HepG2 (cell line): ENCODE measurements at regions not wholly inside any gene's neighbourhood (a gene's known extent, or its start where the extent isn't known, plus 50 kb on each side); places are given as distances from the start of the nearest gene placed in this dataset.
"Not testable (repeated sequence)": the region's sequence is repeated elsewhere in the genome, so short reads cannot be mapped to it uniquely, and the experiment has no call there.

Experiments
- ATAC-seq: fragments of 200-7000 bp; cut with Tn5 transposase; 3 replicates; pipeline ENCODE4 v1.9.1; 2020; ENCODE audit warnings: mild to moderate bottlenecking, moderate library complexity
- BruUV-seq: library from RNA; stranded (reverse); fragments of 400-500 nt; replicated peaks from 2 replicates; lab custom pipeline; 2021; lab: Mats Ljungman, UMichigan
- CTCF ChIA-PET: fragments of 300-600 bp; formaldehyde crosslinking; extraction: SDS; loops from one replicate; lab custom pipeline; 2021; ENCODE audit warnings: low total read pairs, inconsistent platforms, low intra/inter-chr PET ratio; lab: Yijun Ruan, JAX
- POLR2A ChIA-PET: fragments of 350-600 bp; sonication (Branson Sonifier 250); formaldehyde crosslinking; loops from one replicate; lab custom pipeline; 2020; ENCODE audit warnings: antibody characterized with exemption, inconsistent platforms; lab: Yijun Ruan, JAX
- DNase-seq: peaks from one replicate; pipeline ENCODE4 v3.0.0-alpha.2; 2015; ENCODE audit warnings: low spot score
- FAIRE-seq: peaks from 3 replicates; lab custom pipeline; 2011; peaks lifted over from hg19 to GRCh38; lab: Jason Lieb, UNC
- H2AFZ ChIP-seq: one replicate; pipeline ENCODE4 v1.6.1; 2011; ENCODE audit warnings: low read length, inconsistent platforms
- H3K27ac ChIP-seq: fragments of 300-600 bp; 3 replicates; pipeline ENCODE4 v1.8.0; 2011; ENCODE audit warnings: mixed run types, mild to moderate bottlenecking, mixed read lengths, low read length, inconsistent platforms; ENCODE audit not compliant: insufficient read depth; ENCODE audit errors: extremely low read length
- H3K27me3 ChIP-seq, 2 experiments: fragments of 200-600 bp in 1 of 2; 2 replicates in 1 of 2; 3 replicates in 1 of 2; pipeline versions ENCODE4 v1.6.0 to v1.8.0; 2011; ENCODE audit warnings: low read length in 2 of 2, mild to moderate bottlenecking in 2 of 2, moderate library complexity in 2 of 2, inconsistent platforms in 1 of 2; ENCODE audit not compliant: insufficient read depth in 2 of 2, control insufficient read depth in 1 of 2
- H3K36me3 ChIP-seq, 2 experiments: fragments of 200-600 bp in 1 of 2; replicated peaks in 1 of 2; 2 replicates in 1 of 2; 3 replicates in 1 of 2; pipeline versions ENCODE4 v1.5.1 to v1.8.0; 2011; ENCODE audit warnings: low read length in 2 of 2, inconsistent platforms in 1 of 2; ENCODE audit not compliant: insufficient read depth in 2 of 2, control insufficient read depth in 1 of 2
- H3K4me1 ChIP-seq: 2 replicates; pipeline ENCODE4 v1.5.1; 2012; ENCODE audit warnings: low read length, inconsistent platforms; ENCODE audit not compliant: insufficient read depth
- H3K4me2 ChIP-seq: 2 replicates; pipeline ENCODE4 v1.6.0; 2011; ENCODE audit warnings: low read depth, low read length, inconsistent platforms
- H3K4me3 ChIP-seq, 3 experiments: fragments of 200-600 bp in 1 of 3; sonication (generic), shearing (Covaris generic) in 1 of 3; replicated peaks in 1 of 3; 2 replicates each; pipeline ENCODE4 v1.5.1; 2011 to 2016; ENCODE audit warnings: low read length in 3 of 3, inconsistent platforms in 2 of 3, low read depth in 2 of 3, mild to moderate bottlenecking in 2 of 3, control low read depth in 1 of 3, mixed read lengths in 1 of 3; ENCODE audit not compliant: insufficient read depth in 1 of 3
- H3K79me2 ChIP-seq: one replicate; pipeline ENCODE4 v1.6.1; 2011; ENCODE audit warnings: low read length, inconsistent platforms; ENCODE audit not compliant: insufficient read depth
- H3K9ac ChIP-seq: 2 replicates; pipeline ENCODE4 v1.6.0; 2011; ENCODE audit warnings: mild to moderate bottlenecking, low read depth, low read length, inconsistent platforms; ENCODE audit not compliant: insufficient read depth
- H3K9me3 ChIP-seq: 2 replicates; pipeline ENCODE4 v1.5.1; 2012; ENCODE audit warnings: mild to moderate bottlenecking, low read length
- H4K20me1 ChIP-seq: 2 replicates; pipeline ENCODE4 v1.6.0; 2011; ENCODE audit warnings: inconsistent platforms, mild to moderate bottlenecking, low read length, moderate library complexity; ENCODE audit not compliant: insufficient read depth
- ATF1 ChIP-seq: IDR thresholded peaks from 2 replicates; pipeline ENCODE4 v1.6.1; 2016; ENCODE audit warnings: mild to moderate bottlenecking, control low read depth
- MIER3 ChIP-seq: IDR thresholded peaks from 2 replicates; pipeline ENCODE4 v1.6.1; 2016; ENCODE audit warnings: missing compliant biosample characterization, borderline replicate concordance
- MXI1 ChIP-seq: IDR thresholded peaks from 3 replicates; pipeline ENCODE4 v1.6.1; 2012; ENCODE audit warnings: low read depth, low read length, inconsistent platforms, borderline replicate concordance
- NFAT5 ChIP-seq: sonication (generic); formaldehyde crosslinking; IDR thresholded peaks from 2 replicates; pipeline ENCODE4 v1.4.0; 2020; ENCODE audit warnings: missing genetic modification reagents
- NR3C1 ChIP-seq: sonication (generic); formaldehyde crosslinking; IDR thresholded peaks from 2 replicates; pipeline ENCODE4 v1.4.0; 2020; ENCODE audit warnings: missing genetic modification reagents
- REL ChIP-seq: sonication (generic); formaldehyde crosslinking; conservative IDR thresholded peaks from 2 replicates; pipeline ENCODE4 v1.8.0; 2022; ENCODE audit warnings: mild to moderate bottlenecking, missing genetic modification reagents, moderate library complexity
- SMYD3 ChIP-seq: sonication (generic); formaldehyde crosslinking; IDR thresholded peaks from 2 replicates; pipeline ENCODE4 v1.8.1; 2023; ENCODE audit warnings: mild to moderate bottlenecking, missing genetic modification reagents
- SPEN ChIP-seq: sonication (generic); formaldehyde crosslinking; IDR thresholded peaks from 2 replicates; pipeline ENCODE4 v1.5.1; 2020; ENCODE audit warnings: low read depth, mild to moderate bottlenecking, missing genetic modification reagents
- ZFP36L1 ChIP-seq: sonication (generic); formaldehyde crosslinking; IDR thresholded peaks from 2 replicates; pipeline ENCODE4 v1.8.0; 2022; ENCODE audit warnings: mild to moderate bottlenecking, missing genetic modification reagents, moderate library complexity
- ZNF451 ChIP-seq: sonication (generic); formaldehyde crosslinking; IDR thresholded peaks from 2 replicates; pipeline ENCODE4 v1.5.0; 2020; ENCODE audit warnings: mild to moderate bottlenecking, missing genetic modification reagents
- ZNF501 ChIP-seq: sonication (generic); formaldehyde crosslinking; IDR thresholded peaks from 2 replicates; pipeline ENCODE4 v1.5.1; 2020; ENCODE audit warnings: mild to moderate bottlenecking, moderate library complexity, missing genetic modification reagents
- ZNF547 ChIP-seq: sonication (generic); formaldehyde crosslinking; IDR thresholded peaks from 2 replicates; pipeline ENCODE4 v1.5.1; 2020; ENCODE audit warnings: mild to moderate bottlenecking, missing genetic modification reagents
- ZNF577 ChIP-seq: sonication (generic); formaldehyde crosslinking; IDR thresholded peaks from 2 replicates; pipeline ENCODE4 v1.4.0; 2020; ENCODE audit warnings: mild to moderate bottlenecking, low read depth, missing genetic modification reagents, borderline replicate concordance
- ZNF761 ChIP-seq: sonication (generic); formaldehyde crosslinking; conservative IDR thresholded peaks from 2 replicates; pipeline ENCODE4 v1.4.0; 2020; ENCODE audit warnings: mild to moderate bottlenecking, missing genetic modification reagents
- WGBS: methylation state at CpG from one replicate; pipeline ENCODE4 v1.1.6; 2017; ENCODE audit warnings: low lambda C conversion rate; 5-methylcytosine and 5-hydroxymethylcytosine counted together
- in situ Hi-C: cut with HindIII; loops from 2 replicates; pipeline ENCODE4 v1.10.0; 2017; ENCODE audit warnings: low pct_unique_long_range_greater_than_20kb; ENCODE audit not compliant: extremely low pct_ligation_motif_present
- intact Hi-C: fragments of 100-400 bp; cut with micrococcal nuclease; formaldehyde crosslinking; loops from one replicate; pipeline ENCODE4 v1.10.0; 2022; ENCODE audit not compliant: unreplicated experiment

GRCh38 chr15:69706353-69707097 is 253.9 kb downstream of the RPLP1 start:
- 19% methylated on average over 3 of the region's 3 CpGs for WGBS
- Histone ChIP-seq H3K9me3 (peaks cover 18% of the 10 kb centered on the region), H3K4me1 (no peaks in the 10 kb centered on the region), H3K9ac (no peak overlapping the region), H2AFZ (no peak overlapping the region), H3K4me3 (no peak overlapping the region), H3K27ac (no peak overlapping the region), H3K27me3 (peaks cover 2 to 24% of the 10 kb centered on the region in 2 experiments; a peak in 4 of 5 replicates), H3K36me3 (no peaks in the 10 kb centered on the region), H3K79me2 (no peaks in the 10 kb centered on the region), H4K20me1 (no peaks in the 10 kb centered on the region), H3K4me2 (no peak overlapping the region)
- ATAC-seq: no peak
- FAIRE-seq: no peak
- TF ChIP-seq ZNF577 (CRISPR knock-in tag) (no peak), NFAT5 (CRISPR knock-in tag) (no peak), NR3C1 (CRISPR knock-in tag) (no peak), REL (CRISPR knock-in tag) (no peak), ZFP36L1 (CRISPR knock-in tag) (no peak), ZNF451 (CRISPR knock-in tag) (no peak), ZNF501 (no peak), ZNF547 (no peak), SPEN (CRISPR knock-in tag) (no peak), ATF1 (CRISPR knock-in tag) (no peak), ZNF761 (CRISPR knock-in tag) (no peak), MXI1 (no peak), MIER3 (no peak), SMYD3 (CRISPR knock-in tag) (no peak)
- no TSS peak for BruUV-seq
- no peak for DNase-seq
- intact Hi-C loops (no loop called here), in situ Hi-C loops (no loop called here)
- CTCF ChIA-PET: no interaction called here
- POLR2A ChIA-PET: no interaction called here

GRCh38 chr15:69707241-69707640 is 254.6 kb downstream of the RPLP1 start:
- H3K36me3 ChIP-seq, CTCF ChIA-PET, H3K27ac ChIP-seq, H2AFZ ChIP-seq, BruUV-seq, FAIRE-seq, DNase-seq, H4K20me1 ChIP-seq, H3K4me3 ChIP-seq, H3K79me2 ChIP-seq, POLR2A ChIA-PET, ATAC-seq, intact Hi-C loops, in situ Hi-C loops, H3K4me2 ChIP-seq, H3K4me1 ChIP-seq, H3K9ac ChIP-seq: not testable (repeated sequence)
- H3K9me3 ChIP-seq: peaks cover 18% of the 10 kb centered on the region
- H3K27me3 ChIP-seq: peaks cover 2 to 24% of the 10 kb centered on the region in 2 experiments; a peak in 4 of 5 replicates
- WGBS: 4% methylated on average over 4 of the region's 4 CpGs
